ENCODE measurements at regions not wholly inside any gene's neighbourhood (a gene's known extent, or its start where the extent isn't known, plus 50 kb on each side); places are given as distances from the start of the nearest gene placed in this dataset.

- Mint-ChIP-seq H3K36me3 (ENCODE audit: low read depth) (no peaks in the 10 kb centered on the region), H3K4me1 (ENCODE audit: low read depth) (no peaks in the 10 kb centered on the region), H3K9me3 (peaks cover 8% of the 10 kb centered on the region), H3K27ac (no peak overlapping the region), H3K27me3 (no peaks in the 10 kb centered on the region), H3K4me3 (no peak overlapping the region)
- DNase-seq (no peak), ATAC-seq (ENCODE audit: poor library complexity) (no peak)
- Histone ChIP-seq H3K9me3 (ENCODE audit: control insufficient read depth in 1 of 2, insufficient read depth in 1 of 2, low read length in 2 of 2) (peaks cover 23 to 45% of the 10 kb centered on the region in 2 experiments), H3K27me3 (ENCODE audit: control insufficient read depth in 1 of 2, insufficient read depth in 2 of 2, low read length in 2 of 2) (no peaks in the 10 kb centered on the region), H3K4me1 (ENCODE audit: insufficient read depth, low read length) (no peaks in the 10 kb centered on the region), H3K27ac (ENCODE audit: low read depth in 1 of 2, low read length in 2 of 2) (no peak overlapping the region), H3K4me3 (ENCODE audit: low read length) (no peak overlapping the region), H3K36me3 (ENCODE audit: insufficient read depth, low read length) (no peaks in the 10 kb centered on the region)
- ChIA-PET POLR2A (no interaction called here), CTCF (no interaction called here)
- intact Hi-C loops (cut with DNase I, micrococcal nuclease), result loop anchor here in 1 of 2 experiments (5.0 kb wide), 1 partner anchor 888 kb away; no protein-coding TSS in a partner anchor
- no peak for TF ChIP-seq CTCF (IDR thresholded peaks at IDR 0.05)
Observed at GRCh38 chr16:62478903-62479458, 442.7 kb upstream of the CDH8 start.

GRCh38 chr16:62477796-62478195, 441.6 kb upstream of the CDH8 start:
- Histone ChIP-seq H3K9me3 (ENCODE audit: control insufficient read depth in 1 of 2, insufficient read depth in 1 of 2, low read length in 2 of 2) (peaks cover 27 to 51% of the 10 kb centered on the region in 2 experiments), H3K27ac (ENCODE audit: low read depth in 1 of 2, low read length in 2 of 2) (no peak overlapping the region), H3K36me3 (ENCODE audit: insufficient read depth, low read length) (no peaks in the 10 kb centered on the region), H3K4me3 (ENCODE audit: low read length) (no peak overlapping the region), H3K4me1 (ENCODE audit: insufficient read depth, low read length) (no peaks in the 10 kb centered on the region), H3K27me3 (ENCODE audit: control insufficient read depth in 1 of 2, insufficient read depth in 2 of 2, low read length in 2 of 2) (no peaks in the 10 kb centered on the region)
- no peak for DNase-seq
- Mint-ChIP-seq H3K4me3 (no peak overlapping the region), H3K36me3 (ENCODE audit: low read depth) (no peaks in the 10 kb centered on the region), H3K27me3 (no peaks in the 10 kb centered on the region), H3K9me3 (peaks cover 12% of the 10 kb centered on the region), H3K4me1 (ENCODE audit: low read depth) (no peaks in the 10 kb centered on the region), H3K27ac (no peak overlapping the region)
- CTCF ChIA-PET, result no interaction called here
- no peak for ATAC-seq (ENCODE audit: poor library complexity)
- intact Hi-C loops (cut with DNase I, micrococcal nuclease), result loop anchor here in 1 of 2 experiments (5.0 kb wide), 1 partner anchor 890 kb away; no protein-coding TSS in a partner anchor
- no peak for TF ChIP-seq CTCF (IDR thresholded peaks at IDR 0.05)
- POLR2A ChIA-PET, result no interaction called here

DNA sequence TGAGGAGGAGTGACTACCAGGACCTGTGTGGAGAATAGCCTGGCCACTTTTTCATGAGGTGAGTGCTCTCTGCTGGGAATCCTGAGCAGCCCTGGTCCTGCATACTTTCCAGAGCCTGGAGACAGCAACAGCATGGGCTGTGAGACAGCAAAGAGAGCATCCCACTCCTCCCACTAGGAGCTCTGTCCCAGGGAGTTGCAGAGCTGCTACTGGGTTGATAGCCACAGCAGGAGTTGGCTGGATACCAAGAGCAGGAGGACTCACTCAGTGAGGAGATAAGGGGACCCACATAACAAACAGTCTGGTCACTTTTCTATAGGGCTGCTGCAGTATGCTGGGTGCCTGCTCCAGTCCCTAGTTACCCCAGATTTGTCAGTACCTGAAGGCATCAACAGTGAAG, 439.3 kb upstream of the CDH8 start:
- H3K27ac ChIP-seq (ENCODE audit: low read depth in 1 of 2, low read length in 2 of 2), result no peak overlapping the region
- intact Hi-C loops (cut with DNase I, micrococcal nuclease), result loop anchor here in 1 of 2 experiments (5.0 kb wide), 1 partner anchor 892 kb away; no protein-coding TSS in a partner anchor
- peaks cover 11% of the 10 kb centered on the region for H3K9me3 Mint-ChIP-seq
- peaks cover 34 to 54% of the 10 kb centered on the region in 2 experiments for H3K9me3 ChIP-seq (ENCODE audit: control insufficient read depth in 1 of 2, insufficient read depth in 1 of 2, low read length in 2 of 2)
- no peaks in the 10 kb centered on the region for H3K36me3 Mint-ChIP-seq (ENCODE audit: low read depth)
- no peaks in the 10 kb centered on the region for H3K36me3 ChIP-seq (ENCODE audit: insufficient read depth, low read length)
- CTCF ChIA-PET, result no interaction called here
- no peaks in the 10 kb centered on the region for H3K4me1 Mint-ChIP-seq (ENCODE audit: low read depth)
- DNase-seq (no peak), ATAC-seq (ENCODE audit: poor library complexity) (no peak)
- no peak overlapping the region for H3K4me3 Mint-ChIP-seq
- no peaks in the 10 kb centered on the region for H3K4me1 ChIP-seq (ENCODE audit: insufficient read depth, low read length)
- POLR2A ChIA-PET, result no interaction called here
- H3K4me3 ChIP-seq (ENCODE audit: low read length), result no peak overlapping the region
- no peak overlapping the region for H3K27ac Mint-ChIP-seq
- TF ChIP-seq CTCF (IDR thresholded peaks at IDR 0.05), result no peak
- no peaks in the 10 kb centered on the region for H3K27me3 ChIP-seq (ENCODE audit: control insufficient read depth in 1 of 2, insufficient read depth in 2 of 2, low read length in 2 of 2)
- no peaks in the 10 kb centered on the region for H3K27me3 Mint-ChIP-seq

Measured in CD4-positive, alpha-beta T cell (primary cell).